Spleen (tissue), 7 donors: ENCODE measurements at regions not wholly inside any gene's neighbourhood (a gene's known extent, or its start where the extent isn't known, plus 50 kb on each side); places are given as distances from the start of the nearest gene placed in this dataset.

ENCODE experiments used
- POLR2A ChIP-seq, 3 donors: fragments of 450-650 bp; IDR thresholded peaks; one replicate each; pipeline ENCODE4 v1.5.1; 2017; ENCODE audit warnings: antibody characterized with exemption in 3 of 3, mild to moderate bottlenecking in 1 of 3
- POLR2AphosphoS5 ChIP-seq, 3 donors: sonication (generic); formaldehyde crosslinking; IDR thresholded peaks; one replicate each; pipeline ENCODE4 v1.5.1; 2017; ENCODE audit warnings: antibody characterized with exemption in 3 of 3
- TF ChIP-seq, protein P1 (sequence below), 11 experiments: fragments of 200-600 bp in 7 of 11; fragments of 450-650 bp in 4 of 11; sonication (generic) in 4 of 11; IDR thresholded peaks in 8 of 11; conservative IDR thresholded peaks in 3 of 11; 1 replicate in 7 of 11; 2 replicates in 4 of 11; pipeline versions ENCODE4 v1.4.0 to v1.8.0; 2016 to 2021; ENCODE audit warnings: antibody characterized with exemption in 11 of 11, inconsistent platforms in 4 of 11, mild to moderate bottlenecking in 1 of 11
- donor health status: DM: no; HTN: no; CAD: no; lungs with moderate emphysema.
- donor health status: DM: no; HTN: no; CAD: no.
- donor health status: DM: no; HTN: no; CAD: no.

DNA sequence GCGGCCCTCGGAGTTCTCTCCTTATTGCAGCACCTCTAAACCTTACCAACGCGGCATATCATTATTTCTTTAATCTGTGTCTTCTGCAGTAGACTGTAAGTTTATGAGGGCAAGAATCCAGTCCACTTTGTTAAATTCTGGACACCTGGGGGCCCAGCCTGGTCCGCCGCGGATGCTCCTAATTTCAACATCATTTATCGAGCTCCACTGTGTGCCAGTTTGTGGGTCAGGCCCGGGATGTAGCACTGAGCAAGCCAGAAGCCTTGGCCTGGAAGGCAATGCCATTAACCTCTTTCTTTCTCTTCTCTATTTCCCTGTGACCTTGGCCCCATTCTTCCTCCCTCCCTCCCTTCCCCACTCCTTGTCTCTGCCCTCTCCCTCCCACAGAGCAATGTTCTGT, 70.6 kb upstream of the CACNA1E start:
- TF ChIP-seq, protein P1, sequence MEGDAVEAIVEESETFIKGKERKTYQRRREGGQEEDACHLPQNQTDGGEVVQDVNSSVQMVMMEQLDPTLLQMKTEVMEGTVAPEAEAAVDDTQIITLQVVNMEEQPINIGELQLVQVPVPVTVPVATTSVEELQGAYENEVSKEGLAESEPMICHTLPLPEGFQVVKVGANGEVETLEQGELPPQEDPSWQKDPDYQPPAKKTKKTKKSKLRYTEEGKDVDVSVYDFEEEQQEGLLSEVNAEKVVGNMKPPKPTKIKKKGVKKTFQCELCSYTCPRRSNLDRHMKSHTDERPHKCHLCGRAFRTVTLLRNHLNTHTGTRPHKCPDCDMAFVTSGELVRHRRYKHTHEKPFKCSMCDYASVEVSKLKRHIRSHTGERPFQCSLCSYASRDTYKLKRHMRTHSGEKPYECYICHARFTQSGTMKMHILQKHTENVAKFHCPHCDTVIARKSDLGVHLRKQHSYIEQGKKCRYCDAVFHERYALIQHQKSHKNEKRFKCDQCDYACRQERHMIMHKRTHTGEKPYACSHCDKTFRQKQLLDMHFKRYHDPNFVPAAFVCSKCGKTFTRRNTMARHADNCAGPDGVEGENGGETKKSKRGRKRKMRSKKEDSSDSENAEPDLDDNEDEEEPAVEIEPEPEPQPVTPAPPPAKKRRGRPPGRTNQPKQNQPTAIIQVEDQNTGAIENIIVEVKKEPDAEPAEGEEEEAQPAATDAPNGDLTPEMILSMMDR (IDR thresholded peaks at IDR 0.05 in 8 of 11, conservative IDR thresholded peaks at IDR 0.05 in 3 of 11) = no peak
- TF ChIP-seq POLR2A (IDR thresholded peaks at IDR 0.05) (no peak), POLR2AphosphoS5 (IDR thresholded peaks at IDR 0.05) (no peak)
